Heart left ventricle (tissue), 13 donors: ENCODE measurements at regions not wholly inside any gene's neighbourhood (a gene's known extent, or its start where the extent isn't known, plus 50 kb on each side); places are given as distances from the start of the nearest gene placed in this dataset.

Source experiments
- CTCF ChIP-seq, 12 donors: fragments of 200-600 bp; sonication (generic) in 4 of 12; IDR thresholded peaks; one replicate each; pipeline versions ENCODE4 v1.5.0 to v1.8.0; 2018 to 2022; ENCODE audit warnings: antibody characterized with exemption in 12 of 12, mild to moderate bottlenecking in 5 of 12
- POLR2A ChIP-seq, 2 donors: fragments of 450-650 bp; IDR thresholded peaks; one replicate each; pipeline ENCODE4 v1.6.1; 2017; ENCODE audit warnings: antibody characterized with exemption in 2 of 2, mild to moderate bottlenecking in 2 of 2, moderate library complexity in 2 of 2
- donor health status: ischemic (EF 13 %, LVEDD 7.1; RV severe dilation, severe dysfunction).
- donor health status: DM: no; HTN: yes; CAD: no.
- donor health status: DM: no; HTN: no; CAD: no.
- donor health status: ischemic (EF 25% LVEDD 6.9; RV normal size, moderate dysfunction).
- donor health status: ischemic (EF 25% LVEDD 5.7; RV mildly dilated, moderate dysfunction).
- donor health status: ischemic (EF 35%, LVEDD 5.7; RV mildly dilated, moderate dysfunction).
- donor health status: nonischemic (EF 11% LVEDD 7.7; RV severe dilation, severe dysfunction).
- donor health status: DM: yes; HTN: yes; CAD: no.
- donor health status: PGD.
- donor health status: ischemic (EF 29% LVEDD 5.4; RV normal size, mild dysfunction).
- donor health status: nonischemic (EF 23%, LVEDD 6.1; RV moderate dilation, normal function).

GRCh38 chr10:8946451-8946850 is 892.0 kb downstream of the GATA3 start:
- TF ChIP-seq CTCF (IDR thresholded peaks at IDR 0.05), result no peak
- no peak for TF ChIP-seq POLR2A (IDR thresholded peaks at IDR 0.05)
